Bronchial epithelial cell (primary cell): ENCODE measurements at regions not wholly inside any gene's neighbourhood (a gene's known extent, or its start where the extent isn't known, plus 50 kb on each side); places are given as distances from the start of the nearest gene placed in this dataset.
A peak's percentile ranks its signal among the peaks of the same experiment; 100 is the strongest.
"Not testable (repeated sequence)": the region's sequence is repeated elsewhere in the genome, so short reads cannot be mapped to it uniquely, and the experiment has no call there.

ENCODE experiments used
- DNase-seq: peaks from one replicate; pipeline ENCODE4 v3.0.0-alpha.2; 2010; ENCODE audit warnings: low read depth
- FAIRE-seq: peaks from 2 replicates; lab custom pipeline; 2011; peaks lifted over from hg19 to GRCh38; lab: Jason Lieb, UNC
- H3K27me3 ChIP-seq: 2 replicates; pipeline ENCODE4 v1.5.1; 2011; ENCODE audit warnings: low read length; ENCODE audit not compliant: control insufficient read depth, insufficient read depth
- H3K36me3 ChIP-seq: 2 replicates; pipeline ENCODE4 v1.5.1; 2011; ENCODE audit warnings: low read length; ENCODE audit not compliant: control insufficient read depth, insufficient read depth
- H3K4me3 ChIP-seq: 2 replicates; pipeline ENCODE4 v1.5.1; 2011; ENCODE audit warnings: mild to moderate bottlenecking, low read depth, low read length, control low read depth
- TF ChIP-seq, protein P1 (sequence below): IDR thresholded peaks from 2 replicates; pipeline ENCODE4 v1.5.1; 2011; ENCODE audit warnings: mild to moderate bottlenecking, moderate library complexity, low read length, control low read depth, inconsistent platforms; ENCODE audit not compliant: insufficient read depth, severe bottlenecking

DNA sequence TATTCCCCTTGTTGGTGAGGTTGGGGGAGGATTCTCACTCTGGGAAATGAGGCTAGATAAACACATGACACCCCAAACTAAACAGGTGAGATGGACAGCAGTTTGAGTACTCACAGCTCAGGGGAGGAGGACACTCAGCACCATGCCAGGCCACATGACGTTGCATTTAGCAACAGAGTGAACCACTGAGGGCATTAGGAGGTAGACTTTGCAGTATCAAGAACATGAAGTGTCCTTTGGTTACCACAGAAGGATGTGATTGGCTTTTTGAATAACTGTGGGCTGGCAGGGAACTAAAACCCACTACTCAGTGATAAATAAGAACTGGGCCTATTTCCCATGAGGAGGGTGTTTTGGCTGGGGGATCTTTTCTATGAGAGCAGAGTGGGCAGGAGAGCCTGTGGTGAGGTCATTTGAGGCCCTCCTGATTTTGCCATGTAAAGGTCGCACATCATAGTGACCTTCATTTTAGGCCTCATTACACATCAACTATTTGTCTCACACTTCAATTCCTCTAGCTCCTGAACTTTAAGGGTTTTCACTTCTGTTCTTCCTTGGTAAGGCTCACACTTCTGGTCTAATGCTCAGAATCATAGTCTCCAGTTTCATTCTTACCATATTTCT is 89.8 kb upstream of the PRKD1 start:
- TF ChIP-seq, protein P1, sequence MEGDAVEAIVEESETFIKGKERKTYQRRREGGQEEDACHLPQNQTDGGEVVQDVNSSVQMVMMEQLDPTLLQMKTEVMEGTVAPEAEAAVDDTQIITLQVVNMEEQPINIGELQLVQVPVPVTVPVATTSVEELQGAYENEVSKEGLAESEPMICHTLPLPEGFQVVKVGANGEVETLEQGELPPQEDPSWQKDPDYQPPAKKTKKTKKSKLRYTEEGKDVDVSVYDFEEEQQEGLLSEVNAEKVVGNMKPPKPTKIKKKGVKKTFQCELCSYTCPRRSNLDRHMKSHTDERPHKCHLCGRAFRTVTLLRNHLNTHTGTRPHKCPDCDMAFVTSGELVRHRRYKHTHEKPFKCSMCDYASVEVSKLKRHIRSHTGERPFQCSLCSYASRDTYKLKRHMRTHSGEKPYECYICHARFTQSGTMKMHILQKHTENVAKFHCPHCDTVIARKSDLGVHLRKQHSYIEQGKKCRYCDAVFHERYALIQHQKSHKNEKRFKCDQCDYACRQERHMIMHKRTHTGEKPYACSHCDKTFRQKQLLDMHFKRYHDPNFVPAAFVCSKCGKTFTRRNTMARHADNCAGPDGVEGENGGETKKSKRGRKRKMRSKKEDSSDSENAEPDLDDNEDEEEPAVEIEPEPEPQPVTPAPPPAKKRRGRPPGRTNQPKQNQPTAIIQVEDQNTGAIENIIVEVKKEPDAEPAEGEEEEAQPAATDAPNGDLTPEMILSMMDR: no peak
- H3K36me3 ChIP-seq: no peaks in the 10 kb centered on the region
- peak; percentile 47 for FAIRE-seq
- no peak overlapping the region for H3K4me3 ChIP-seq
- no peak for DNase-seq
- H3K27me3 ChIP-seq: no peaks in the 10 kb centered on the region

DNA sequence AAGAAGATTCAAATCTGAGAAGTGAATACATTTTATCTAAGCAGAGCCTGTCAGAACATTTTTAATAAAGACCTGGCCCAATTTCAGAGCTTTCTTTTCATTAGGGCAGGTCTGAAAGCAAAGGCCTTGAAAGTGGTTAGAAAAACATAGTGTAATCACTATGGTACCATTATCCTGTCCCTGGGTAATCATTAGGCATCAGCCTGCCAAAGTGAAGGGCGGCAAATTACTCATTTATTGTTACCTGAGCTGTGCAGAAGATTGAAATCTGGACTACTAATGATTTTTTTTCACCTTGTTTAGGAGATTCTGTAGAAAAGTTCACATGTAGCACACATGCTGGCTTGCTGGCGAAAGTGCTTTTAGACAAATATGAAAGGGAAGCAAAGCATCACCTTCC is 92.6 kb upstream of the PRKD1 start:
- Histone ChIP-seq H3K4me3 (no peak overlapping the region), H3K27me3 (no peaks in the 10 kb centered on the region), H3K36me3 (no peaks in the 10 kb centered on the region)
- DNase-seq (no peak), FAIRE-seq (no peak)
- TF ChIP-seq, protein P1: no peak

DNA sequence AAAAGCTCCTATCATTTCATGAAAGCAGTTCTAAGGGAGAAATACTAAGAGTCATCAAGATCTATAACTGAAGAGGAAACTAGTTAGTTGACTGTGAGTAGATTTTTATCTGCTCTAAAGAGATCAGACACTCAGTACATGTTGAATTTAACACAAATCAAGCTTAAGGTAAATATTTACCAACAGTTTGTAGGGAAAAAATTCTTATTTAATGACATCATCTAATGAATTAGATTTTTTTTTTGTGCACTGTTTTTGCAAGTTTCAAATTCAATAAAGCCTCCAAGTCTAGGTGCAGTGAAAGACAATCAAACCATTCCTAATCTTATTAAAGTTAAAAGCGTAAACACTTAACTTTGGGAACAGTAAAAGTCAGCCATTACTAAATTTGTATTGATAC is 93.0 kb upstream of the PRKD1 start:
- Histone ChIP-seq H3K36me3 (no peaks in the 10 kb centered on the region), H3K27me3 (no peaks in the 10 kb centered on the region), H3K4me3 (no peak overlapping the region)
- no peak for DNase-seq
- TF ChIP-seq, protein P1: no peak
- FAIRE-seq: no peak

DNA sequence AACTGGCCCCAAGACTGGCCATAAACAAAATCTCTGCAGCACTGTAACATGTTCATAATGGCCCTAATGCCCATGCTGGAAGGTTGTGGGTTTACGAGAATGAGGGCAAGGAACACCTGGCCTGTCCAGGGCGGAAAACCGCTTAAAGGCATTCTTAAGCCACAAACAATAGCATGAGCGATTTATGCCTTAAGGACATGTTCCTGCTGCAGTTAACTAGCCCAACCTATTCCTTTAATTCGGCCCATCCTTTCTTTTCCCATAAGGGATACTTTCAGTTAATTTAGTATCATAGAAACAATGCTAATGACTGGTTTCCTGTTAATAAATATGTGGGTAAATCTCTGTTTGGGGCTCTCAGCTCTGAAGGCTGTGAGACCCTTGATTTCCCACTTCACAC is 95.7 kb upstream of the PRKD1 start:
- not testable (repeated sequence) for FAIRE-seq, H3K36me3 ChIP-seq, H3K27me3 ChIP-seq, DNase-seq, H3K4me3 ChIP-seq

DNA sequence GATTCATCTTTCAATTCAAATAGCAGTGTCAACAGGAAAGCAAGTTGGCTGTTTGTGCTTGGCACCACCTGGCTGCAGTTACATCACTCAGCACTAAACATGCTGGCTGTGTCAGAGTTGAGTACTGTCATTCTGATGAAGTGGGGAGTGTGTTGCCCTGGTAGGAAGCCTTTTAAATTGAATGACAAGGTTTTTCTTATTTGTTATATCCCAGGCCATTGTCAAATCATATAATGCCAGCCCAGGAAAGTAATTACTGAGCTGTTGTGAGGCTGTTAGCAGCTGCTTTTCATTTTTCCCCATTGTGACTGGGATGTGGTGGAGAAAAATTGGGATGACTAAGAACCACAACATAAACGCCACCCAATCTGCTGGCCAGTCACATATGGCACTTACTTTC is 106.5 kb upstream of the PRKD1 start:
- peak; percentile 6 for DNase-seq
- FAIRE-seq: no peak
- no peak overlapping the region for H3K4me3 ChIP-seq
- no peaks in the 10 kb centered on the region for H3K36me3 ChIP-seq
- H3K27me3 ChIP-seq: no peaks in the 10 kb centered on the region
- TF ChIP-seq, protein P1: no peak

DNA sequence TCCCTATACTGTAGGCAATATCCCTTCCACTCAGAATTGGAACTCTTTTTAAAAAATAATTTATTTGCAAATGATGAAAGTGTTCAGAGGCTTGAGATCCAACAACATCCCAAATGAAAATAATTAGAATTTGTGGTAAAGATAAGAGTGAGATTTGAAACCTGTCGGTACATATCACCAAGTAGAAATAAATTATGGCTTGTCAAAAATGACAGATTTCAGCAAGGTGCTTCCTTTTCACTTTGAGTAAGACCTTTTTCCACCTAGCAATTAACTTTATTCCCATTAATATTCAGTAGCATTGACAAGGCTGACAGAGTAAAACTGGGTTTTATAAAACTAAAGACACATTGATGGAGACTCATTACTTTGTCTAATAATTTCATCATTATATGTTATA is 107.7 kb upstream of the PRKD1 start:
- FAIRE-seq (no peak), DNase-seq (no peak)
- TF ChIP-seq, protein P1: no peak
- Histone ChIP-seq H3K4me3 (no peak overlapping the region), H3K27me3 (no peaks in the 10 kb centered on the region), H3K36me3 (no peaks in the 10 kb centered on the region)
